ENCODE measurements at regions not wholly inside any gene's neighbourhood (a gene's known extent, or its start where the extent isn't known, plus 50 kb on each side); places are given as distances from the start of the nearest gene placed in this dataset.

- TF ChIP-seq EP300 (IDR thresholded peaks at IDR 0.05; ENCODE audit: borderline replicate concordance) = no peak
- no peak for TF ChIP-seq CREB1 (IDR thresholded peaks at IDR 0.05; ENCODE audit: low read depth)
- no peak for TF ChIP-seq EGR1 (IDR thresholded peaks at IDR 0.05)
- TF ChIP-seq TEAD4 (IDR thresholded peaks at IDR 0.05) = no peak
- TF ChIP-seq TCF12 (IDR thresholded peaks at IDR 0.05; ENCODE audit: low read depth) = no peak
- TF ChIP-seq CEBPB (IDR thresholded peaks at IDR 0.05) = no peak
- no peak for TF ChIP-seq ZBTB7A (IDR thresholded peaks at IDR 0.05; ENCODE audit: low read depth)
- no peak for TF ChIP-seq YY1 (IDR thresholded peaks at IDR 0.05; ENCODE audit: low read depth)
- TF ChIP-seq MAX (IDR thresholded peaks at IDR 0.05) = no peak
Observed at GRCh38 chr5:15263406-15263805, 236.6 kb upstream of the FBXL7 start.

GRCh38 chr5:15261269-15261995, 238.5 kb upstream of the FBXL7 start:
- TF ChIP-seq TEAD4 (IDR thresholded peaks at IDR 0.05) = no peak

GRCh38 chr5:15260356-15261268, 239.4 kb upstream of the FBXL7 start:
- TF ChIP-seq EP300 (IDR thresholded peaks at IDR 0.05; ENCODE audit: borderline replicate concordance) (no peak), ZBTB7A (IDR thresholded peaks at IDR 0.05; ENCODE audit: low read depth) (no peak)

- TF ChIP-seq RAD21 (IDR thresholded peaks at IDR 0.05; ENCODE audit: low read depth) (no peak), NFIC (IDR thresholded peaks at IDR 0.05) (no peak), ZBTB7A (IDR thresholded peaks at IDR 0.05; ENCODE audit: low read depth) (no peak), YY1 (IDR thresholded peaks at IDR 0.05; ENCODE audit: low read depth) (no peak), USF1 (IDR thresholded peaks at IDR 0.05) (no peak), FOXM1 (IDR thresholded peaks at IDR 0.05; ENCODE audit: borderline replicate concordance, low read depth) (no peak), CEBPB (IDR thresholded peaks at IDR 0.05) (no peak), TAF1 (IDR thresholded peaks at IDR 0.05; ENCODE audit: low read depth) (no peak), CREB1 (IDR thresholded peaks at IDR 0.05; ENCODE audit: low read depth) (no peak), TEAD4 (IDR thresholded peaks at IDR 0.05) (no peak), REST (IDR thresholded peaks at IDR 0.05; ENCODE audit: low read depth) (no peak), MAX (IDR thresholded peaks at IDR 0.05) (no peak), EP300 (IDR thresholded peaks at IDR 0.05; ENCODE audit: borderline replicate concordance) (no peak)
Observed at GRCh38 chr5:15256485-15256884, 243.5 kb upstream of the FBXL7 start.

GRCh38 chr5:15255576-15255975, 244.4 kb upstream of the FBXL7 start:
- TF ChIP-seq CEBPB (IDR thresholded peaks at IDR 0.05) = no peak
- TF ChIP-seq EP300 (IDR thresholded peaks at IDR 0.05; ENCODE audit: borderline replicate concordance) = no peak
- no peak for TF ChIP-seq USF1 (IDR thresholded peaks at IDR 0.05)
- no peak for TF ChIP-seq RAD21 (IDR thresholded peaks at IDR 0.05; ENCODE audit: low read depth)
- no peak for TF ChIP-seq TCF12 (IDR thresholded peaks at IDR 0.05; ENCODE audit: low read depth)
- TF ChIP-seq TEAD4 (IDR thresholded peaks at IDR 0.05) = no peak
- TF ChIP-seq EGR1 (IDR thresholded peaks at IDR 0.05) = no peak
- TF ChIP-seq REST (IDR thresholded peaks at IDR 0.05; ENCODE audit: low read depth) = no peak

- no peak for TF ChIP-seq EGR1 (IDR thresholded peaks at IDR 0.05)
- no peak for TF ChIP-seq MAX (IDR thresholded peaks at IDR 0.05)
- no peak for TF ChIP-seq REST (IDR thresholded peaks at IDR 0.05; ENCODE audit: low read depth)
Observed at GRCh38 chr5:15254607-15255006, 245.4 kb upstream of the FBXL7 start.

Data from Ishikawa (cell line).